ENCODE measurements at regions not wholly inside any gene's neighbourhood (a gene's known extent, or its start where the extent isn't known, plus 50 kb on each side); places are given as distances from the start of the nearest gene placed in this dataset.

DNA sequence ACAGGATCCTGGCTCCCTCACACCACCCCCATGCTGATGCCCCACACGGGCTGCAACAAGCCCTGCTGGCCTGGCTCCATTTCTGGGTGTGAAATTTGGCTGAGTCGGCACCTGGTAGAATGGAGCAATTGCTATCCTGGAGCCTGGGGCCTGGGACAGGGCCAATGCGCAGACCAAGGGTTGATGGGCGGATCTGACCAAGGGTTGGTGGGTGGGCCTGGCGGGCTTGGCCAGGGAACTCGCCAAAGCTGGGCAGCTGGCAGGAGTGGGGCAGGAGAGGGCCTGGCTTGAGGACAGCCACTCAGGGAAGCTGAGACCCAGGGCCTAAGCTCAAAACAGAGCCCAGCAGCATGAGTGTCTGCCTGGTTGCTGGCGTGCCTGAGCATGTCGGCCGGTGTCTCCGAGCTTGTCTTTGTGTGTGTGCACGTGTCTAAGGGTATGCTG, 70.9 kb upstream of the POU3F1 start:
- Histone ChIP-seq H3K27me3 (ENCODE audit: control insufficient read depth, insufficient read depth, low read length) (peaks cover 15% of the 10 kb centered on the region), H3K4me2 (ENCODE audit: low read length) (no peak overlapping the region), H3K36me3 (ENCODE audit: insufficient read depth, low read length) (no peaks in the 10 kb centered on the region), H3K4me3 (ENCODE audit: low read length) (no peak overlapping the region), H3K4me1 (ENCODE audit: control insufficient read depth, insufficient read depth, low read length) (peaks cover 9% of the 10 kb centered on the region), H3K9ac (ENCODE audit: low read depth, low read length) (no peak overlapping the region), H3K9me3 (replicated peaks; ENCODE audit: low read length) (no peaks in the 10 kb centered on the region)

DNA sequence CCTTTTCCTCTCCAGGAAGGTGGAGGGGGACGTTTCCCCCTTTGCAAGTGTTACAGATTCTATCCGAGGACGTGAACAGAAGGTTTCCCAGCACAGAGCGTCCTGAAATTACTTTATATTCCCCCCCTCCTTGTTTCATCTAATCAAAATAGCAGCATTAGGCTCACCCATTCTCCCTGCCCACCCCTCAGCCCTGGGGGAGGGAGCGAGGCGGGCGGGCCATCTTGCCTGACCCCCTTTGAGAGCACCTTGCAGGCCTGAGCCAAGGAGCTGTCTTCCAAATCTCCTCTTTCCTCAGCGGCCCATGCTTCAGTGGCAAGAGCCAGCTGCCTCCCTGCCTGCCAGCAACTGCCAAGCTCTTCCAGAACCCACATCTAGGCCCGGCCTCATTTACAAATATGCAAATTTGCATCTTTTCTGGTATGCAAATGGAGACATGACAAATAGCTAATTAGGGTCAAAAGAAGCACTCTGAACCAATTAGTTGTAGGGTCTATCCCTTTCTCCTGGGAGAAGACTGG, 69.1 kb upstream of the POU3F1 start:
- Histone ChIP-seq H3K27me3 (ENCODE audit: control insufficient read depth, insufficient read depth, low read length) (peaks cover 15% of the 10 kb centered on the region), H3K9me3 (replicated peaks; ENCODE audit: low read length) (no peaks in the 10 kb centered on the region), H3K9ac (ENCODE audit: low read depth, low read length) (no peak overlapping the region), H3K4me3 (ENCODE audit: low read length) (no peak overlapping the region), H3K4me2 (ENCODE audit: low read length) (no peak overlapping the region), H3K36me3 (ENCODE audit: insufficient read depth, low read length) (no peaks in the 10 kb centered on the region), H3K4me1 (ENCODE audit: control insufficient read depth, insufficient read depth, low read length) (peaks cover 9% of the 10 kb centered on the region)

DNA sequence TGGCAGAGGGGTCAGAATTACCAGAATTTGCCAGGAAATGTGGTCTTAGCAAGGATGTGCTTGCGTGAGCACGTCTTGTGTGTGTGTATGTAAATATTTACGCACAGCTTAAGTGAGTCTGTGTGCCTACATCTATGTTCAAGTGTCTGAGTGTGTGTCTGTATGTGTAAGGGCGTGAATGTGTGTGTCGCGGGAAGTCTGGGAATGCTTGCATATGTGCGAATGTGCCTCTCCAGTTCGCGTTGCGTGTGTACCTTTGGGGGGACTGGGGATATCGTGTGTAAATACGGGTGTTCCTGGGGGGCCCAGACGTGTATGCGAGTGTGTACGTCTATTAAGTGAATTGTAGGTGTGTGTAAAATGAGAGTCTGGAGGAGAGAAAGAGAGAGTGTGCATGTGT, 68.6 kb upstream of the POU3F1 start:
- peaks cover 15% of the 10 kb centered on the region for H3K27me3 ChIP-seq (ENCODE audit: control insufficient read depth, insufficient read depth, low read length)
- H3K9ac ChIP-seq (ENCODE audit: low read depth, low read length) = no peak overlapping the region
- H3K4me2 ChIP-seq (ENCODE audit: low read length) = no peak overlapping the region
- no peaks in the 10 kb centered on the region for H3K36me3 ChIP-seq (ENCODE audit: insufficient read depth, low read length)
- peaks cover 9% of the 10 kb centered on the region for H3K4me1 ChIP-seq (ENCODE audit: control insufficient read depth, insufficient read depth, low read length)
- H3K4me3 ChIP-seq (ENCODE audit: low read length) = no peak overlapping the region
- H3K9me3 ChIP-seq (replicated peaks; ENCODE audit: low read length) = no peaks in the 10 kb centered on the region

DNA sequence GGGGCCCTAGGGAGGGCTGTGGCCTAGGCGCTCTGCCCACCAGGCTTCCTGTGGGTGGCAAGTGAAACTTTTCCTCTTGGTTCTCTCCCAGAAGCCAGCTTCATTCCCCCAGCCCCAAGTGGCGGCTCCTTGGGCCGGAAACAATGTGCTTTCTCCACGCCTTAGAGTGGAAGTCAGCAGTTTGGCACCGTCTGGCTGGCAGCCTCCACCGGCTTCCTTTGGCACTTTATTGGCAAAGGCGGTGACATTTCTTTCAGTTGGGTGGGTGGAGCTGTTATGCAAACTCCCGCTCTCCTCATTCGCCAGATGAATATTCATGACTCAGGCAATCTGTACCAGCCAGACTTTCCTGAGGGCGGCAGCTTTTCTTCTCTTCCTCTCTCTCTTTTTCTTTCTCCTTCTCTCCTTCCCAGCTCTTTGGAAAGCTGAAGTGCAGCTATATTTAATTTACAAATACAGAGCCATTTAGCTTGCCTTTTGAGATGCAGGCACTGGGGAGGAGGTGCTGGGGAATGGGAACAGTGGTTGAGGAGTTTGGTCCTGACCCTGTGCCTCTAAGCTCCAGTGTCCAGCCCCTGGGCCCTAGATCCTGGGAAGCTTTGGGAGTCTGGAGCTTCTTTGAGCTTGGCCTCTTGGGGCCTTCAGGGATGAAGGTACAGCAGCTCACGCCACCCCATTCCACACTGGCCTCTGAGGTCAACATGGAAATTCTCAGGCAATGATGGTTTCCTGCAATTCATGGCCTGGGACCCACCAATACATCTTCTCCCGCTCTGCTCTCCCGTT, 67.8 kb upstream of the POU3F1 start:
- Histone ChIP-seq H3K4me3 (ENCODE audit: low read length) (no peak overlapping the region), H3K9ac (ENCODE audit: low read depth, low read length) (no peak overlapping the region), H3K36me3 (ENCODE audit: insufficient read depth, low read length) (no peaks in the 10 kb centered on the region), H3K27me3 (ENCODE audit: control insufficient read depth, insufficient read depth, low read length) (peaks cover 15% of the 10 kb centered on the region), H3K9me3 (replicated peaks; ENCODE audit: low read length) (no peaks in the 10 kb centered on the region), H3K4me1 (ENCODE audit: control insufficient read depth, insufficient read depth, low read length) (peaks cover 9% of the 10 kb centered on the region), H3K4me2 (ENCODE audit: low read length) (peak overlapping the region; percentile 40)

DNA sequence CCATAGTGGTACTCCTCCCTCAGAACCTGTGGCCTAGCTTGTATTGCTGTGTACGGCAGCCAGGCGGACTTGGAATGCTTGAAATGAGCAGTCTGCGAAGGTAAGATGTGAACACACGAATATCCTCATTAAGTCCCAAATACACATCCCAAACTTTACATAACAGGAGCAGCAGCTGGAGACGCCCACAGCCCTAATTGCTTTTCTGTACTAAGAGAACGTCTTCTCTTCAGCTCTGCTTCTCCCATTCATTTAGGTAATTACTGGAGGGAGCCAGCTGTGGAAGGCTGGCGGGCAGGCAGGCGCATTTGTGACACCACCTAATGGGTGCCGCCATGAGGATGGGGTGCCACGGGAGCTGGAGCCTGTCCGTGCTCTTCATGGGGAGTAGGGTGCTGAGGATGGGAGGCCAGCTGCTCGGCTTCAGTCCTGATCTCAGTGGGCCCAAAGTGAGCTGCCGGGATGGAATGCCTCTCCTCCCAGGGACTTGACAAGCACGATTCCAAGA, 66.6 kb upstream of the POU3F1 start:
- H3K4me2 ChIP-seq (ENCODE audit: low read length) = no peak overlapping the region
- H3K9ac ChIP-seq (ENCODE audit: low read depth, low read length) = no peak overlapping the region
- no peaks in the 10 kb centered on the region for H3K36me3 ChIP-seq (ENCODE audit: insufficient read depth, low read length)
- peaks cover 9% of the 10 kb centered on the region for H3K4me1 ChIP-seq (ENCODE audit: control insufficient read depth, insufficient read depth, low read length)
- no peak overlapping the region for H3K4me3 ChIP-seq (ENCODE audit: low read length)
- H3K27me3 ChIP-seq (ENCODE audit: control insufficient read depth, insufficient read depth, low read length) = peaks cover 13% of the 10 kb centered on the region
- H3K9me3 ChIP-seq (replicated peaks; ENCODE audit: low read length) = no peaks in the 10 kb centered on the region

DNA sequence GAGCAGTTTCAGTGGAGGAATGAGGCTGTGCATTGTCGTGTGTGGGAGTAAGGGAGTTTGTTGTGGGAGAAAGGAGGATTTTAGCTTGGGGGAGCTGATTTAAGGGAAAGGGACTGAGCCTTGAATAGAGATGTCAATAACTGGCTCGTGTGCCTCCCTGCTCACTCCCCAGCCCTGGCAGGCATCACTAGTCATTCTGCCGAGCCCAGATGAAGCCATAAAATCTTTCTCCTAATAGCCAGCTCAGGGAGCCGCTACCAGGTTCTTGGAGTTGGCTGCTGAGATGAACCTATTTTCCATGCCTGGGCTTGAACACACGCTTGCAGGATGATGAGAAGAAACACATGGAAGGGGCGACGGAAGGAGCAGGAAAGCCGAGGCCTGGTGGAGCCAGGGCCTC, 65.0 kb upstream of the POU3F1 start:
- H3K9me3 ChIP-seq (replicated peaks; ENCODE audit: low read length) = no peaks in the 10 kb centered on the region
- H3K4me1 ChIP-seq (ENCODE audit: control insufficient read depth, insufficient read depth, low read length) = peaks cover 9% of the 10 kb centered on the region
- H3K36me3 ChIP-seq (ENCODE audit: insufficient read depth, low read length) = no peaks in the 10 kb centered on the region
- no peaks in the 10 kb centered on the region for H3K27me3 ChIP-seq (ENCODE audit: control insufficient read depth, insufficient read depth, low read length)
- no peak overlapping the region for H3K4me2 ChIP-seq (ENCODE audit: low read length)
- H3K4me3 ChIP-seq (ENCODE audit: low read length) = no peak overlapping the region
- no peak overlapping the region for H3K9ac ChIP-seq (ENCODE audit: low read depth, low read length)

DNA sequence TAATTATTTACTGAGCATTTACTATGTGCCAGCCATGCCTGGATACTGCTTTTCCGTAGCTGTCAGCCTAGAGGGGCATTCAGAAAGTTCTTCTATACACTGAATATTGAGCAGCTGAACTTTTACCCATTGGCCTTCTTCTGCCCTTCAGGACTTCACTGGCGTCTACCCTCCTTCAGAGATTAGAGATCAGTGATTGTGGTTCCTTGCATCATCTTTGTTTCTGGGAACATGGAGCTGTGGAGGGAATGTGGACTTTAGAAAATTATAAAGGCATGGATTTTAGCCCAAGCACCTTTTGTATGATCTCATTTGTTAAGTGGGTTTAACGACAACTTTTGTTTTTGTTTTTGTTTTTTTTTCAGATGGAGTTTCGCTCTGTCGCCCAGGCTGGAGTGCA, 58.7 kb upstream of the POU3F1 start:
- Histone ChIP-seq H3K4me2 (ENCODE audit: low read length) (no peak overlapping the region), H3K27me3 (ENCODE audit: control insufficient read depth, insufficient read depth, low read length) (peaks cover 16% of the 10 kb centered on the region), H3K36me3 (ENCODE audit: insufficient read depth, low read length) (no peaks in the 10 kb centered on the region), H3K4me3 (ENCODE audit: low read length) (no peak overlapping the region), H3K4me1 (ENCODE audit: control insufficient read depth, insufficient read depth, low read length) (no peaks in the 10 kb centered on the region), H3K9me3 (replicated peaks; ENCODE audit: low read length) (no peaks in the 10 kb centered on the region), H3K9ac (ENCODE audit: low read depth, low read length) (no peak overlapping the region)

DNA sequence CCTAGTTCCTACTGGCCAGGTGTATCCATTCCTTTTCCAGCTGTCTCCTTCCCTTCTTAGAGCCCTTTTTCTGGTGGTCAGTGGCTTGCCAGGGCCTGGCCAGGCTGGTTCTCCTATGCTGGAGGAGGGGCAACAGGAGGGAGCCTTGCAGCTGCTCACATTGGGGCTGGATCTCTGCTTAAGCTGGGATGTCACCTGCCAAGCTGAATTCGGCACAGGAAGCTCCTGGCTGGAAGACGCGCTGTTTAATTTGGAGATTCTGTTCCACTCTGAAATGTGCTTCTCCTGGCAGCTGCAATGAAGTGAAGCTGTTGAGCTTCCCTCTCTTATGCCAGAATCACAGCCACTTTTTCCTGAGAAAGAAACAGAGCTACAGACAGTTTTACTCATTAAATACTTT, 56.0 kb upstream of the POU3F1 start:
- H3K27me3 ChIP-seq (ENCODE audit: control insufficient read depth, insufficient read depth, low read length) = peaks cover 16% of the 10 kb centered on the region
- no peak overlapping the region for H3K4me2 ChIP-seq (ENCODE audit: low read length)
- H3K4me1 ChIP-seq (ENCODE audit: control insufficient read depth, insufficient read depth, low read length) = no peaks in the 10 kb centered on the region
- no peaks in the 10 kb centered on the region for H3K36me3 ChIP-seq (ENCODE audit: insufficient read depth, low read length)
- no peak overlapping the region for H3K9ac ChIP-seq (ENCODE audit: low read depth, low read length)
- H3K4me3 ChIP-seq (ENCODE audit: low read length) = no peak overlapping the region
- no peaks in the 10 kb centered on the region for H3K9me3 ChIP-seq (replicated peaks; ENCODE audit: low read length)

DNA sequence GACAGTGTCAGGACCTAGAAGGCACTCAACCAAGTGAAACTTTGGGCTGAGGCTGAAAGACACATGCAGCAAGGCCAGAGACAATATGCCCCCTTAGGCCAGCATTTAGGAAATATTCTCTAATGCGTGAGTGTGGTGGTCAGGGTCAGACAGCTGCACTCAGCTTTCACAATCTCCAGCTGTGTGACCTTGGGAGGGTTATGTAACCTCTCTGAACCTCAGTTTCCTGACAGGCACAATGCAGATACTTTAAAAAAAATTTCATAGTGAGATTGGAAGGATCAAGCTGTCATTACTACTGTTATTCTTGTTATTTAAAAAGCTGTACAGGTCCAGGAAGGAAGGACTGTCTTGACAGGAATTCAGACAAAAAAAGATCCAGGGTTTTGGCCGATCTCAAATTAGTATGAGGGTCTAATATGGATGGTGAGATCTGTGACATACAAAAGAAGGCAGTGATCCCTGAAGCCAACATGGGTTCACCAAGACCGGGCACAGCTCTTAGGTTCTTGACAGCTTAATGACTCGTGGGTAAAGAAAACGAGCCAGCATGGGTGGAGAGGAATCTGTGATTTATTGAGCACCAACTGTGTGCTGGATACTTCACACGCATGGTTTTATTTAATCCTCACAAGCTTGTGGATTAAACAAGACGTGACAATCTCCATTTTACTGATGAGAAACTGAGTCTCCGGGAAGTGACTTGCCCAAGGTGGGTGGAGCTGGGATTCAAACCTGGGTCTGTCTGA, 54.6 kb upstream of the POU3F1 start:
- peaks cover 16% of the 10 kb centered on the region for H3K27me3 ChIP-seq (ENCODE audit: control insufficient read depth, insufficient read depth, low read length)
- H3K9me3 ChIP-seq (replicated peaks; ENCODE audit: low read length) = no peaks in the 10 kb centered on the region
- no peak overlapping the region for H3K9ac ChIP-seq (ENCODE audit: low read depth, low read length)
- no peaks in the 10 kb centered on the region for H3K36me3 ChIP-seq (ENCODE audit: insufficient read depth, low read length)
- no peak overlapping the region for H3K4me2 ChIP-seq (ENCODE audit: low read length)
- no peaks in the 10 kb centered on the region for H3K4me1 ChIP-seq (ENCODE audit: control insufficient read depth, insufficient read depth, low read length)
- H3K4me3 ChIP-seq (ENCODE audit: low read length) = no peak overlapping the region

DNA sequence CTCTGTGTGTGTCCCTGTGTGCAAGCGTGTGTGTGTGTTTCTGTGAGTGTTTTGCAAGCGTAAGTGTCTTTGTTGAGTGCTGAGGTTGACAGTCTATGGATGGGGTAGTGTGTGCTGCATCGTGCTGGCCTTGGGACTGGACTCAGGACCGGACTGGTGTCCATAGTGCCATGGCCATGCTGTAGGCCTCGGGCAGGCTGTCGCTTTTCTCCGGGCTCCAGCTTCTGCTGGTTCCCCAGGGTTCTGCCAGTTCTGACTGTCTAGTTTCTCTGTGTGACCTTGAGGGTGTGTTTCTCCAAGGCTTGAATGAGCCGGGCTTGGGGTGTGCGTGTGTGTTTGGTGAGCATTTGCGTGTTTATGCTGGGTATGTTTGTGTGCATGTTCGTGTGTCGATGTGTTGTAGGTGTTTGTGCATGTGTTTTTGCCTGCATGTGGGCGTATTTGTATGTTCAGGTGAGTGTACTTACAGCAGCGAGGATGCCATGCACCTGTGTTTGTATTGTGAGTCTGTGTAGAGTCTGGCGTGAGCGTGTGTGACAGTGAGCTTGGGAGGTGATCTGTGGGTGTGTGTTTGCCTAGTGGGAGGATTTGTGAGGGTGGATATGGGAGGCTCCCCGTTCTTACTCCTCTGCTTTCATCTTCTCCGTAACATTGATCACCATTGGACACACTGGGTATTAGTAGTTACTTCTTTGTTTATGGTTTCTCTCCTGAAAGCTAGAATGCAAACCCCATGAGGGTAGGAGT, 51.7 kb upstream of the POU3F1 start:
- no peaks in the 10 kb centered on the region for H3K36me3 ChIP-seq (ENCODE audit: insufficient read depth, low read length)
- no peaks in the 10 kb centered on the region for H3K4me1 ChIP-seq (ENCODE audit: control insufficient read depth, insufficient read depth, low read length)
- H3K9me3 ChIP-seq (replicated peaks; ENCODE audit: low read length) = no peaks in the 10 kb centered on the region
- H3K27me3 ChIP-seq (ENCODE audit: control insufficient read depth, insufficient read depth, low read length) = peaks cover 9% of the 10 kb centered on the region
- H3K9ac ChIP-seq (ENCODE audit: low read depth, low read length) = no peak overlapping the region
- no peak overlapping the region for H3K4me2 ChIP-seq (ENCODE audit: low read length)
- H3K4me3 ChIP-seq (ENCODE audit: low read length) = no peak overlapping the region

DNA sequence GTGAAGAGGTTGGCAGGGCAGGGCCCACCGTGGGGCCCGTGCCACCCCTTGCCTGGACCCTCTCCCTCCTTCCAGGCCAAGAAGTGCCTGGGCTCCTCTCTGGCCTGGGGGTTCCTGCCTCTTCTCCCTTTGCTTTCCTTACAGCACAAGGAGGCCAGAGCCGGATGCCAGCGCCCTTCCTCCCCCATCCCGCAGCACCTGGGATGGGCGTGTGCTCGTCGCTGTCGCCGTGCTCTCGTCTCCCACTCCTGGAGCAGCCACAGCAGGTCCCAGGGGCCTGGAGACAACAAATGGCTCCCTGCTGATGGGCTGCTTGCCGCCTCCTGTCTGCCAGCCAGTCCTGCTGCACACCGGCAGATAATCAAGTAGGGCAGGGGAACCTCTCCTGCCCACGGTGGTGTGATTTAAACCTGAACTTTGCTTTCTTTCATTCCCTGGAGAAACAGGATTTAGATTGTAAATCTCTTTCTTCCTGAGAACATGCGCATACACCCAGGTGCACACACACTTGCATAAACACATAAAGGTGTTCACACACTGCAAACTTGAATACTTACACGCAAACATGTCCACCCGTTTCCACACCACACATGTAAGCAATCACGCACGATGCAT, 50.8 kb upstream of the POU3F1 start:
- H3K4me2 ChIP-seq (ENCODE audit: low read length) = no peak overlapping the region
- no peak overlapping the region for H3K9ac ChIP-seq (ENCODE audit: low read depth, low read length)
- H3K36me3 ChIP-seq (ENCODE audit: insufficient read depth, low read length) = no peaks in the 10 kb centered on the region
- H3K27me3 ChIP-seq (ENCODE audit: control insufficient read depth, insufficient read depth, low read length) = peaks cover 8% of the 10 kb centered on the region
- H3K9me3 ChIP-seq (replicated peaks; ENCODE audit: low read length) = no peaks in the 10 kb centered on the region
- H3K4me3 ChIP-seq (ENCODE audit: low read length) = no peak overlapping the region
- no peaks in the 10 kb centered on the region for H3K4me1 ChIP-seq (ENCODE audit: control insufficient read depth, insufficient read depth, low read length)
